ENCODE measurements at regions not wholly inside any gene's neighbourhood (a gene's known extent, or its start where the extent isn't known, plus 50 kb on each side); places are given as distances from the start of the nearest gene placed in this dataset.

DNA sequence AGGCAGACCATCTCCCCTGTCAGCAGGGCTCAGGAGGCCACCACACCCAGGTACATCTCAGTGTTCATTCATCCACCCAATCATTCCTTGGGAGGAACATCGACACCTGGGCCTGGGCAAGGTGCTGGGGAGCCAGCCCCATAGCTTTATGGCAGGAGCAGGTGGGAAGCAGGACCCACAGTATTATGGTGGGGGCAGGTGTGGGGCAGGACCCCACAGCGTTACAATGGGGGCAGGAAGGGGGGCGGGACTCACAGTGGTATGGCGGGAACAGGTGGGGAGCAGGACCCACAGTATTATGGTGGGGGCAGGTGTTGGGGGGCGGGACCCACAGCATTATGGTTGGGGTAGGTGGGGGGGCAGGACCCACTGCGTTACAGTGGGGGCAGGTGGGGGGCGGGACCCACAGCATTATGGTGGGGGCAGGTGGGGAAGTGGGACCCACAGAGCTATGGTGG is 128.9 kb upstream of the HS6ST1 start:
- ChIA-PET POLR2A (no interaction called here), CTCF (no interaction called here)
- dilution Hi-C loops (cut with MboI; ENCODE audit: extremely low pct_ligation_motif_present, low sequenced_read_pairs): no loop called here
- no peaks in the 10 kb centered on the region for H3K9me1 ChIP-seq (replicated peaks; ENCODE audit: control insufficient read depth, extremely low read depth, insufficient read depth, low read length)
- no peak overlapping the region for H2AFZ ChIP-seq (ENCODE audit: low read depth, low read length)
- no peak overlapping the region for H3K27ac ChIP-seq (ENCODE audit: insufficient read depth, low read depth, low read length)
- H3K9me3 ChIP-seq (replicated peaks; ENCODE audit: control insufficient read depth, insufficient read depth, low read length): no peaks in the 10 kb centered on the region
- H3K9ac ChIP-seq (replicated peaks; ENCODE audit: extremely low read depth, insufficient read depth, low read length): no peak overlapping the region
- H3K36me3 ChIP-seq (ENCODE audit: control insufficient read depth in 2 of 2, extremely low read depth in 1 of 2, insufficient read depth in 2 of 2, low read length in 2 of 2): no peaks in the 10 kb centered on the region
- no peaks in the 10 kb centered on the region for H4K20me1 ChIP-seq (replicated peaks; ENCODE audit: control insufficient read depth, extremely low read depth, insufficient read depth, low read length)
- H3K4me1 ChIP-seq (ENCODE audit: control insufficient read depth, extremely low read depth, insufficient read depth, low read length): no peaks in the 10 kb centered on the region
- TF ChIP-seq MYC (IDR thresholded peaks at IDR 0.05; ENCODE audit: low read depth, low read length) (no peak), GATA2 (IDR thresholded peaks at IDR 0.05; ENCODE audit: insufficient read depth, insufficient read length, low read depth, low read length) (no peak), JUN (IDR thresholded peaks at IDR 0.05; ENCODE audit: borderline replicate concordance, insufficient read depth, insufficient read length, low read depth) (no peak), POLR2AphosphoS5 (IDR thresholded peaks at IDR 0.05; ENCODE audit: insufficient read depth, low read depth, low read length) (no peak), POLR2A (IDR thresholded peaks at IDR 0.05; ENCODE audit: low read depth, low read length) (no peak), FOS (IDR thresholded peaks at IDR 0.05; ENCODE audit: borderline replicate concordance, insufficient read depth, low read length) (no peak), MAX (IDR thresholded peaks at IDR 0.05; ENCODE audit: insufficient read depth, insufficient read length) (no peak), EZH2 (IDR thresholded peaks at IDR 0.05; ENCODE audit: borderline replicate concordance, low read depth, low read length, severe bottlenecking) (no peak), CTCF (IDR thresholded peaks at IDR 0.05; ENCODE audit: extremely low read depth in 1 of 2, insufficient read depth in 1 of 2, low read depth in 1 of 2, low read length in 2 of 2) (no peak)
- no peaks in the 10 kb centered on the region for H3K79me2 ChIP-seq (ENCODE audit: control insufficient read depth, insufficient read depth, low read length)
- intact Hi-C loops (cut with micrococcal nuclease): no loop called here
- no peaks in the 10 kb centered on the region for H3K27me3 ChIP-seq (ENCODE audit: control insufficient read depth in 2 of 2, insufficient read depth in 2 of 2, low read length in 2 of 2)
- H3K4me2 ChIP-seq (ENCODE audit: insufficient read depth, low read length): no peak overlapping the region
- FAIRE-seq (no peak), DNase-seq (ENCODE audit: low read depth, low spot score) (no peak)
- BruUV-seq (replicated peaks): no TSS peak
- H3K4me3 ChIP-seq (replicated peaks in 1 of 3; ENCODE audit: insufficient read depth in 1 of 3, low read depth in 1 of 3, low read length in 3 of 3): no peak overlapping the region
